Activated B cell treated with CpG ODN at 0.5 μM for 24 hours (primary cell): ENCODE measurements at regions not wholly inside any gene's neighbourhood (a gene's known extent, or its start where the extent isn't known, plus 50 kb on each side); places are given as distances from the start of the nearest gene placed in this dataset.

Experiments used
- ATAC-seq: fragments of 200-7000 bp; cut with Tn5 transposase; one replicate; pipeline ENCODE4 v1.10.0; 2021; ENCODE audit warnings: low read depth, mild to moderate bottlenecking, moderate library complexity
- CTCF ChIA-PET: fragments of 350-600 bp; sonication (Branson Sonifier 250); formaldehyde crosslinking; loops from one replicate; lab custom pipeline; 2021; ENCODE audit warnings: antibody characterized with exemption; lab: Charles Lee
- POLR2A ChIA-PET: fragments of 350-600 bp; sonication (Branson Sonifier 250); formaldehyde crosslinking; loops from one replicate; lab custom pipeline; 2021; ENCODE audit warnings: antibody characterized with exemption; lab: Charles Lee
- DNase-seq: peaks from one replicate; pipeline ENCODE4 v3.0.0; 2022
- H3K27ac Mint-ChIP-seq: one replicate; pipeline ENCODE4 v1.8.0; 2020; ENCODE audit warnings: mixed read lengths
- H3K27me3 Mint-ChIP-seq: one replicate; pipeline ENCODE4 v1.8.0; 2021; ENCODE audit warnings: mixed read lengths
- H3K36me3 Mint-ChIP-seq: one replicate; pipeline ENCODE4 v1.8.0; 2021; ENCODE audit warnings: low read depth, mixed read lengths
- H3K4me1 Mint-ChIP-seq: one replicate; pipeline ENCODE4 v1.8.0; 2021; ENCODE audit warnings: mixed read lengths
- H3K4me3 Mint-ChIP-seq: one replicate; pipeline ENCODE4 v1.8.0; 2020; ENCODE audit warnings: mild to moderate bottlenecking, mixed read lengths
- H3K9me3 Mint-ChIP-seq: one replicate; pipeline ENCODE4 v1.8.0; 2020; ENCODE audit warnings: mixed read lengths
- intact Hi-C: fragments of 100-400 bp; cut with micrococcal nuclease; formaldehyde crosslinking; loops from one replicate; pipeline ENCODE4 v1.15.1; 2024
- TF ChIP-seq, protein P1 (sequence below): fragments of 200-600 bp; IDR thresholded peaks from one replicate; pipeline ENCODE4 v1.8.0; 2022; ENCODE audit warnings: antibody characterized with exemption, mild to moderate bottlenecking

DNA sequence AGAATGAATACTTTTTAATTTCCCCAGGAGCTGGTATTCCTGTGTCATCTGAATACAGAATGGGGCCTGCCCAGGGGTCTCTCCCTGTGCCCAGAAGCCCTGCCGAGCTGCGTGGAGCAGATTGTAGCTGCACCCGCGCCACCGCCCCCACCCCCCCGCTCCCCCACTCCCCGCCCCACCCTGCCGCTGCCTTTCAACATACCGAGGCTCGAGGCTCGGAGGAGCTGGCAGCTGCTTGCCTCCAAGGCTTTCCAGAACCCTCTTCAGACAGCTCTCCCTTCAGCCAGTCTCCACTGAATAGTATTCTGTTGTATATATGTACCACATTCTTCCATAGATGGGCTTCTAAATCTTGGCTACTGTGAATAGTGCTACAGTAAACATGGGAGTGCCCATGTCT lies 150.7 kb downstream of the TSN start:
- ChIA-PET POLR2A (no interaction called here), CTCF (no interaction called here)
- no peak for DNase-seq
- no peaks in the 10 kb centered on the region for H3K9me3 Mint-ChIP-seq
- H3K4me1 Mint-ChIP-seq, result no peaks in the 10 kb centered on the region
- TF ChIP-seq, protein P1, sequence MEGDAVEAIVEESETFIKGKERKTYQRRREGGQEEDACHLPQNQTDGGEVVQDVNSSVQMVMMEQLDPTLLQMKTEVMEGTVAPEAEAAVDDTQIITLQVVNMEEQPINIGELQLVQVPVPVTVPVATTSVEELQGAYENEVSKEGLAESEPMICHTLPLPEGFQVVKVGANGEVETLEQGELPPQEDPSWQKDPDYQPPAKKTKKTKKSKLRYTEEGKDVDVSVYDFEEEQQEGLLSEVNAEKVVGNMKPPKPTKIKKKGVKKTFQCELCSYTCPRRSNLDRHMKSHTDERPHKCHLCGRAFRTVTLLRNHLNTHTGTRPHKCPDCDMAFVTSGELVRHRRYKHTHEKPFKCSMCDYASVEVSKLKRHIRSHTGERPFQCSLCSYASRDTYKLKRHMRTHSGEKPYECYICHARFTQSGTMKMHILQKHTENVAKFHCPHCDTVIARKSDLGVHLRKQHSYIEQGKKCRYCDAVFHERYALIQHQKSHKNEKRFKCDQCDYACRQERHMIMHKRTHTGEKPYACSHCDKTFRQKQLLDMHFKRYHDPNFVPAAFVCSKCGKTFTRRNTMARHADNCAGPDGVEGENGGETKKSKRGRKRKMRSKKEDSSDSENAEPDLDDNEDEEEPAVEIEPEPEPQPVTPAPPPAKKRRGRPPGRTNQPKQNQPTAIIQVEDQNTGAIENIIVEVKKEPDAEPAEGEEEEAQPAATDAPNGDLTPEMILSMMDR, result no peak
- intact Hi-C loops, result no loop called here
- no peaks in the 10 kb centered on the region for H3K36me3 Mint-ChIP-seq
- no peak for ATAC-seq
- no peaks in the 10 kb centered on the region for H3K27me3 Mint-ChIP-seq
- no peak overlapping the region for H3K27ac Mint-ChIP-seq
- no peak overlapping the region for H3K4me3 Mint-ChIP-seq

DNA sequence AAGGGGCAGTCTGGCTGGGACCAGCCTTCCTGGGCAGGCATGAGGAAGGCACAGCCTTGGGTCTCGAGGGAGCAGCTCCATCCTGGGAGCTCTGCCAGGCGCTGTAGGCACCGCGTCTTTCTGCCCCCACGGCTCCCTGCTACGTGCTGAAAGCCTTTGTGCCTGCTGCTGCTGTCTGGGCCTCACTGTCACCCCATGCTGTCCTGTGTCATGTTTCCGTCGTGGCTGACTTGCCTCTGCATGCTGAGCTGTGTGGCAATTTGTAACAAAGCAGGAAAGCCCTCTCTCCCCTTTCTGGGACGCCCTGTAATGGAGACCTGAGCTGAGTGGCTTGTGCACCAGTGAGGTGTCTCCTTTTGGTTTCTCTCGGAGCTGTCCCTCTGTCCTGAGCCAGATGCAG lies 152.5 kb downstream of the TSN start:
- ChIA-PET POLR2A (no interaction called here), CTCF (no interaction called here)
- DNase-seq (no peak), ATAC-seq (no peak)
- H3K27ac Mint-ChIP-seq, result no peak overlapping the region
- no peaks in the 10 kb centered on the region for H3K9me3 Mint-ChIP-seq
- intact Hi-C loops, result no loop called here
- no peaks in the 10 kb centered on the region for H3K36me3 Mint-ChIP-seq
- TF ChIP-seq, protein P1, result no peak
- H3K4me3 Mint-ChIP-seq, result no peak overlapping the region
- H3K27me3 Mint-ChIP-seq, result no peaks in the 10 kb centered on the region
- no peaks in the 10 kb centered on the region for H3K4me1 Mint-ChIP-seq

DNA sequence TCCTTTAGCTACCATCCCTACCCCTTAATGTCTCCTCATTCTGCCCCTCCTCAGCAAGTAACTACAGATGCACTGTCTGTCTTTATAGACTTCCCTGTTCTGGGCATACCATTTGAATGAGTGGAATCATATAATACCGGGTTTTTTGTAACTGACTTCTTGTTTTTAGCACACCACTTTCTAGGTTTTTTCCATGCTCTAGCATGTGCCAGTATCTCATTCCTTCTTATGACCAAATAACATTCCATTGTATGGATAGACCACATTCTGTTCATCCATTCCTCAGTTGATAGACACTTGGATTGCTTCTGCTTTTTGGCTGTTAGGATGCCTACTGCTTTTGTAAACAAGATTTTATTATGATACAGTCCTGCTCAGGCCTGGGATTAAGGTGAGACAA lies 154.7 kb downstream of the TSN start:
- Mint-ChIP-seq H3K4me3 (no peak overlapping the region), H3K9me3 (no peaks in the 10 kb centered on the region), H3K27me3 (no peaks in the 10 kb centered on the region), H3K36me3 (no peaks in the 10 kb centered on the region), H3K4me1 (no peaks in the 10 kb centered on the region), H3K27ac (no peak overlapping the region)
- TF ChIP-seq, protein P1, result no peak
- ATAC-seq (no peak), DNase-seq (no peak)
- intact Hi-C loops, result no loop called here
- POLR2A ChIA-PET, result no interaction called here
- CTCF ChIA-PET, result no interaction called here

DNA sequence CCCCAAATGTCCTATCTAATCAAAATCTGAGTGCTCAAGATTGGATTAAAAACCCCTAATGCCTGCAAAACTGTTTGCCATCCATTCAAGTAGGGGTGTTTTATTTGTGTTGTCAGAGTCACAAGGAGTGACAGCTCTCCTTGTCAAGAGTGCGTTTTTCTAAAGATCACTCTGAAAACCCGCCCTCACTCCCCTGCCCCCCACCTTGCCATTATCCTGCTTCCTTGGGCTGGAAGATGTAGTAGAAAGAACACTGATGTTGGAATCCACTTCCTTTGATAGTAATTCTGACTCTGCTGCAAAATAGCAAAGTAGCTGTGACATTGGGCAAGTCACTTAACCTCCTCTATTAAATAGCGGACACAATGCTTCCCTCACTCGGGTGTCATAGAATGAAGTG lies 155.6 kb downstream of the TSN start:
- no peaks in the 10 kb centered on the region for H3K9me3 Mint-ChIP-seq
- CTCF ChIA-PET, result no interaction called here
- POLR2A ChIA-PET, result no interaction called here
- no peak for ATAC-seq
- H3K27me3 Mint-ChIP-seq, result no peaks in the 10 kb centered on the region
- intact Hi-C loops, result no loop called here
- TF ChIP-seq, protein P1, result no peak
- no peaks in the 10 kb centered on the region for H3K36me3 Mint-ChIP-seq
- H3K4me3 Mint-ChIP-seq, result no peak overlapping the region
- H3K4me1 Mint-ChIP-seq, result no peaks in the 10 kb centered on the region
- DNase-seq, result no peak
- no peak overlapping the region for H3K27ac Mint-ChIP-seq

DNA sequence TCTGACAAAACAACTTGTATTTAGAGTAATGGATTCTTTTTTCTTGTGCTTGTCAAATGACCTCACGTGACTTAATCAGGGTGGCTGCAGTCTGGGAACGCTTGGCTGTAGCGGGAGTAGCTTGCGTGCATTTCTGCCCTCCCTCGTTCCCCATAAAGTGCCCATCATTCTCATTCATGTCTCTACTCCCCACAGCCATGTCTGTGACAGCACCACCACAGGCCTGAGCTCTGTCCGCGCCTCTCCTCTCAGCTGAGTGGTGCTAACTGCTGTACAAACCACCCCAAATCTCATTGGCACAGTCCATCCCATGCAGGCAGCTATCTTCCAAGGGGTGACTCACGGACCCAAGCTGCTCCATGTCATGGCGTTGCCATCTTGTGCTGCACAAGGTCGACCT lies 161.7 kb downstream of the TSN start:
- POLR2A ChIA-PET, result no interaction called here
- Mint-ChIP-seq H3K4me1 (no peaks in the 10 kb centered on the region), H3K27ac (no peak overlapping the region), H3K9me3 (peaks cover 2% of the 10 kb centered on the region), H3K4me3 (no peak overlapping the region), H3K36me3 (no peaks in the 10 kb centered on the region), H3K27me3 (no peaks in the 10 kb centered on the region)
- CTCF ChIA-PET, result no interaction called here
- intact Hi-C loops, result no loop called here
- DNase-seq (no peak), ATAC-seq (no peak)
- TF ChIP-seq, protein P1, result no peak
